PFSK-1 (cell line): ENCODE measurements at regions not wholly inside any gene's neighbourhood (a gene's known extent, or its start where the extent isn't known, plus 50 kb on each side); places are given as distances from the start of the nearest gene placed in this dataset.

Experiments used
- FOXP2 ChIP-seq: optimal IDR thresholded peaks from 2 replicates; pipeline ENCODE3; 2011; ENCODE audit warnings: borderline replicate concordance, control low read depth, inconsistent platforms; ENCODE audit not compliant: insufficient read depth; ENCODE audit errors: extremely low read length, extremely low read depth
- POLR2AphosphoS5 ChIP-seq: IDR thresholded peaks from 2 replicates; pipeline ENCODE4 v1.6.1; 2012; ENCODE audit warnings: low read depth, mild to moderate bottlenecking, control low read depth, low read length, moderate library complexity
- REST ChIP-seq, 2 experiments: IDR thresholded peaks; 2 replicates each; pipeline versions ENCODE4 v1.6.1 to v1.8.0; 2011 to 2012; ENCODE audit warnings: low read depth in 2 of 2, low read length in 2 of 2, control low read depth in 1 of 2, inconsistent platforms in 1 of 2, mild to moderate bottlenecking in 1 of 2, moderate library complexity in 1 of 2; ENCODE audit not compliant: insufficient read depth in 1 of 2
- SIN3A ChIP-seq: IDR thresholded peaks from 2 replicates; pipeline ENCODE4 v1.6.1; 2012; ENCODE audit warnings: mild to moderate bottlenecking, low read length, moderate library complexity, borderline replicate concordance; ENCODE audit not compliant: insufficient read depth
- TAF1 ChIP-seq: IDR thresholded peaks from 2 replicates; pipeline ENCODE4 v1.6.1; 2012; ENCODE audit warnings: low read length, control low read depth, borderline replicate concordance; ENCODE audit not compliant: insufficient read depth

- TF ChIP-seq TAF1, result no peak
- no peak for TF ChIP-seq SIN3A
- no peak for TF ChIP-seq POLR2AphosphoS5
- TF ChIP-seq REST (IDR thresholded peaks at IDR 0.05; ENCODE audit: insufficient read depth in 1 of 2, low read depth in 2 of 2, low read length in 2 of 2), result no peak
- TF ChIP-seq FOXP2, result no peak
Measured at GRCh38 chr18:45330170-45330594, 285.1 kb upstream of the SLC14A2 start.

GRCh38 chr18:45332871-45333270 lies 282.4 kb upstream of the SLC14A2 start:
- no peak for TF ChIP-seq TAF1
- TF ChIP-seq FOXP2, result no peak
- no peak for TF ChIP-seq SIN3A
- no peak for TF ChIP-seq POLR2AphosphoS5
- no peak for TF ChIP-seq REST (IDR thresholded peaks at IDR 0.05; ENCODE audit: insufficient read depth in 1 of 2, low read depth in 2 of 2, low read length in 2 of 2)

- TF ChIP-seq TAF1, result no peak
- TF ChIP-seq FOXP2, result no peak
- no peak for TF ChIP-seq REST (IDR thresholded peaks at IDR 0.05; ENCODE audit: insufficient read depth in 1 of 2, low read depth in 2 of 2, low read length in 2 of 2)
- no peak for TF ChIP-seq SIN3A
- no peak for TF ChIP-seq POLR2AphosphoS5
Measured at GRCh38 chr18:45334191-45334590, 281.1 kb upstream of the SLC14A2 start.

GRCh38 chr18:45335282-45336043 lies 279.8 kb upstream of the SLC14A2 start:
- TF ChIP-seq TAF1 (no peak), SIN3A (no peak), FOXP2 (no peak), POLR2AphosphoS5 (no peak), REST (IDR thresholded peaks at IDR 0.05; ENCODE audit: insufficient read depth in 1 of 2, low read depth in 2 of 2, low read length in 2 of 2) (no peak)
